ENCODE measurements at regions not wholly inside any gene's neighbourhood (a gene's known extent, or its start where the extent isn't known, plus 50 kb on each side); places are given as distances from the start of the nearest gene placed in this dataset.
"Not testable (repeated sequence)": the region's sequence is repeated elsewhere in the genome, so short reads cannot be mapped to it uniquely, and the experiment has no call there.

- no peak for TF ChIP-seq CTCF (IDR thresholded peaks at IDR 0.05; ENCODE audit: low read depth, low read length)
- H3K4me3 ChIP-seq (ENCODE audit: low read depth, low read length): no peak overlapping the region
These were observed 82.6 kb upstream of the WIPF1 start for GRCh38 chr2:174680221-174680620.

GRCh38 chr2:174678395-174678794 is 80.8 kb upstream of the WIPF1 start:
- TF ChIP-seq CTCF (IDR thresholded peaks at IDR 0.05; ENCODE audit: low read depth, low read length): no peak
- no peak overlapping the region for H3K4me3 ChIP-seq (ENCODE audit: low read depth, low read length)

GRCh38 chr2:174675615-174676014 is 78.0 kb upstream of the WIPF1 start:
- no peak for TF ChIP-seq CTCF (IDR thresholded peaks at IDR 0.05; ENCODE audit: low read depth, low read length)
- H3K4me3 ChIP-seq (ENCODE audit: low read depth, low read length): no peak overlapping the region

- TF ChIP-seq CTCF (IDR thresholded peaks at IDR 0.05; ENCODE audit: low read depth, low read length): no peak
- no peak overlapping the region for H3K4me3 ChIP-seq (ENCODE audit: low read depth, low read length)
These were observed 76.3 kb upstream of the WIPF1 start for GRCh38 chr2:174673876-174674275.

- no peak for TF ChIP-seq CTCF (IDR thresholded peaks at IDR 0.05; ENCODE audit: low read depth, low read length)
- no peak overlapping the region for H3K4me3 ChIP-seq (ENCODE audit: low read depth, low read length)
These were observed 75.8 kb upstream of the WIPF1 start for GRCh38 chr2:174673440-174673839.

GRCh38 chr2:174671532-174671931 is 73.9 kb upstream of the WIPF1 start:
- not testable (repeated sequence) for H3K4me3 ChIP-seq (ENCODE audit: low read depth, low read length)

GRCh38 chr2:174670446-174670845 is 72.8 kb upstream of the WIPF1 start:
- H3K4me3 ChIP-seq (ENCODE audit: low read depth, low read length): no peak overlapping the region
- no peak for TF ChIP-seq CTCF (IDR thresholded peaks at IDR 0.05; ENCODE audit: low read depth, low read length)

GRCh38 chr2:174669336-174669735 is 71.7 kb upstream of the WIPF1 start:
- H3K4me3 ChIP-seq (ENCODE audit: low read depth, low read length): no peak overlapping the region
- TF ChIP-seq CTCF (IDR thresholded peaks at IDR 0.05; ENCODE audit: low read depth, low read length): no peak
